ENCODE measurements at regions not wholly inside any gene's neighbourhood (a gene's known extent, or its start where the extent isn't known, plus 50 kb on each side); places are given as distances from the start of the nearest gene placed in this dataset.

- Histone ChIP-seq H3K27ac (ENCODE audit: extremely low read length, insufficient read depth, low read length) (no peak overlapping the region), H3K36me3 (replicated peaks in 1 of 2; ENCODE audit: control insufficient read depth in 1 of 2, insufficient read depth in 2 of 2, low read length in 2 of 2) (no peaks in the 10 kb centered on the region), H3K4me2 (ENCODE audit: low read depth, low read length) (no peak overlapping the region), H3K4me1 (ENCODE audit: insufficient read depth, low read length) (no peaks in the 10 kb centered on the region), H3K79me2 (ENCODE audit: insufficient read depth, low read length) (no peaks in the 10 kb centered on the region), H3K4me3 (replicated peaks in 1 of 3; ENCODE audit: insufficient read depth in 1 of 3, low read depth in 2 of 3, low read length in 3 of 3) (no peak overlapping the region), H4K20me1 (ENCODE audit: insufficient read depth, low read length) (no peaks in the 10 kb centered on the region), H3K9me3 (ENCODE audit: low read length) (no peaks in the 10 kb centered on the region), H3K9ac (ENCODE audit: insufficient read depth, low read depth, low read length) (no peak overlapping the region), H2AFZ (ENCODE audit: low read length) (no peak overlapping the region), H3K27me3 (ENCODE audit: control insufficient read depth in 1 of 2, insufficient read depth in 2 of 2, low read length in 2 of 2) (no peaks in the 10 kb centered on the region)
- TF ChIP-seq EEA1 (CRISPR knock-in tag; IDR thresholded peaks at IDR 0.05; ENCODE audit: borderline replicate concordance) (no peak), ZSCAN12 (CRISPR knock-in tag; IDR thresholded peaks at IDR 0.05) (no peak), RNF2 (conservative IDR thresholded peaks at IDR 0.05; ENCODE audit: low read depth) (no peak), KDM3A (CRISPR knock-in tag; IDR thresholded peaks at IDR 0.05; ENCODE audit: low read depth) (no peak), SOX5 (CRISPR knock-in tag; IDR thresholded peaks at IDR 0.05; ENCODE audit: borderline replicate concordance) (no peak), ZNF10 (CRISPR knock-in tag; IDR thresholded peaks at IDR 0.05; ENCODE audit: borderline replicate concordance, low read depth) (no peak), ZNF652 (CRISPR knock-in tag; IDR thresholded peaks at IDR 0.05; ENCODE audit: borderline replicate concordance, low read depth) (no peak), ZNF570 (CRISPR knock-in tag; IDR thresholded peaks at IDR 0.05; ENCODE audit: borderline replicate concordance) (no peak), ZNF3 (CRISPR knock-in tag; IDR thresholded peaks at IDR 0.05) (no peak), PPARG (CRISPR knock-in tag; conservative IDR thresholded peaks at IDR 0.05) (no peak)
- TF ChIP-seq, protein P1, sequence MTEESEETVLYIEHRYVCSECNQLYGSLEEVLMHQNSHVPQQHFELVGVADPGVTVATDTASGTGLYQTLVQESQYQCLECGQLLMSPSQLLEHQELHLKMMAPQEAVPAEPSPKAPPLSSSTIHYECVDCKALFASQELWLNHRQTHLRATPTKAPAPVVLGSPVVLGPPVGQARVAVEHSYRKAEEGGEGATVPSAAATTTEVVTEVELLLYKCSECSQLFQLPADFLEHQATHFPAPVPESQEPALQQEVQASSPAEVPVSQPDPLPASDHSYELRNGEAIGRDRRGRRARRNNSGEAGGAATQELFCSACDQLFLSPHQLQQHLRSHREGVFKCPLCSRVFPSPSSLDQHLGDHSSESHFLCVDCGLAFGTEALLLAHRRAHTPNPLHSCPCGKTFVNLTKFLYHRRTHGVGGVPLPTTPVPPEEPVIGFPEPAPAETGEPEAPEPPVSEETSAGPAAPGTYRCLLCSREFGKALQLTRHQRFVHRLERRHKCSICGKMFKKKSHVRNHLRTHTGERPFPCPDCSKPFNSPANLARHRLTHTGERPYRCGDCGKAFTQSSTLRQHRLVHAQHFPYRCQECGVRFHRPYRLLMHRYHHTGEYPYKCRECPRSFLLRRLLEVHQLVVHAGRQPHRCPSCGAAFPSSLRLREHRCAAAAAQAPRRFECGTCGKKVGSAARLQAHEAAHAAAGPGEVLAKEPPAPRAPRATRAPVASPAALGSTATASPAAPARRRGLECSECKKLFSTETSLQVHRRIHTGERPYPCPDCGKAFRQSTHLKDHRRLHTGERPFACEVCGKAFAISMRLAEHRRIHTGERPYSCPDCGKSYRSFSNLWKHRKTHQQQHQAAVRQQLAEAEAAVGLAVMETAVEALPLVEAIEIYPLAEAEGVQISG (CRISPR knock-in tag; IDR thresholded peaks at IDR 0.05) = no peak
- TF ChIP-seq, protein P2, sequence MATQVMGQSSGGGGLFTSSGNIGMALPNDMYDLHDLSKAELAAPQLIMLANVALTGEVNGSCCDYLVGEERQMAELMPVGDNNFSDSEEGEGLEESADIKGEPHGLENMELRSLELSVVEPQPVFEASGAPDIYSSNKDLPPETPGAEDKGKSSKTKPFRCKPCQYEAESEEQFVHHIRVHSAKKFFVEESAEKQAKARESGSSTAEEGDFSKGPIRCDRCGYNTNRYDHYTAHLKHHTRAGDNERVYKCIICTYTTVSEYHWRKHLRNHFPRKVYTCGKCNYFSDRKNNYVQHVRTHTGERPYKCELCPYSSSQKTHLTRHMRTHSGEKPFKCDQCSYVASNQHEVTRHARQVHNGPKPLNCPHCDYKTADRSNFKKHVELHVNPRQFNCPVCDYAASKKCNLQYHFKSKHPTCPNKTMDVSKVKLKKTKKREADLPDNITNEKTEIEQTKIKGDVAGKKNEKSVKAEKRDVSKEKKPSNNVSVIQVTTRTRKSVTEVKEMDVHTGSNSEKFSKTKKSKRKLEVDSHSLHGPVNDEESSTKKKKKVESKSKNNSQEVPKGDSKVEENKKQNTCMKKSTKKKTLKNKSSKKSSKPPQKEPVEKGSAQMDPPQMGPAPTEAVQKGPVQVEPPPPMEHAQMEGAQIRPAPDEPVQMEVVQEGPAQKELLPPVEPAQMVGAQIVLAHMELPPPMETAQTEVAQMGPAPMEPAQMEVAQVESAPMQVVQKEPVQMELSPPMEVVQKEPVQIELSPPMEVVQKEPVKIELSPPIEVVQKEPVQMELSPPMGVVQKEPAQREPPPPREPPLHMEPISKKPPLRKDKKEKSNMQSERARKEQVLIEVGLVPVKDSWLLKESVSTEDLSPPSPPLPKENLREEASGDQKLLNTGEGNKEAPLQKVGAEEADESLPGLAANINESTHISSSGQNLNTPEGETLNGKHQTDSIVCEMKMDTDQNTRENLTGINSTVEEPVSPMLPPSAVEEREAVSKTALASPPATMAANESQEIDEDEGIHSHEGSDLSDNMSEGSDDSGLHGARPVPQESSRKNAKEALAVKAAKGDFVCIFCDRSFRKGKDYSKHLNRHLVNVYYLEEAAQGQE (IDR thresholded peaks at IDR 0.05; ENCODE audit: borderline replicate concordance in 1 of 2, low read depth in 1 of 2, low read length in 2 of 2) = no peak
- TF ChIP-seq, protein P3, sequence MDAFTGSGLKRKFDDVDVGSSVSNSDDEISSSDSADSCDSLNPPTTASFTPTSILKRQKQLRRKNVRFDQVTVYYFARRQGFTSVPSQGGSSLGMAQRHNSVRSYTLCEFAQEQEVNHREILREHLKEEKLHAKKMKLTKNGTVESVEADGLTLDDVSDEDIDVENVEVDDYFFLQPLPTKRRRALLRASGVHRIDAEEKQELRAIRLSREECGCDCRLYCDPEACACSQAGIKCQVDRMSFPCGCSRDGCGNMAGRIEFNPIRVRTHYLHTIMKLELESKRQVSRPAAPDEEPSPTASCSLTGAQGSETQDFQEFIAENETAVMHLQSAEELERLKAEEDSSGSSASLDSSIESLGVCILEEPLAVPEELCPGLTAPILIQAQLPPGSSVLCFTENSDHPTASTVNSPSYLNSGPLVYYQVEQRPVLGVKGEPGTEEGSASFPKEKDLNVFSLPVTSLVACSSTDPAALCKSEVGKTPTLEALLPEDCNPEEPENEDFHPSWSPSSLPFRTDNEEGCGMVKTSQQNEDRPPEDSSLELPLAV (CRISPR knock-in tag; conservative IDR thresholded peaks at IDR 0.05; ENCODE audit: low read depth) = no peak
- ChIA-PET POLR2A (no interaction called here), CTCF (ENCODE audit: low intra/inter-chr PET ratio, low total read pairs) (no interaction called here)
- in situ Hi-C loops (cut with HindIII; ENCODE audit: extremely low pct_ligation_motif_present, low pct_unique_long_range_greater_than_20kb) (no loop called here), intact Hi-C loops (cut with micrococcal nuclease; ENCODE audit: unreplicated experiment) (no loop called here)
- ATAC-seq (no peak), FAIRE-seq (no peak), DNase-seq (ENCODE audit: low spot score) (no peak)
- BruUV-seq (replicated peaks) = no TSS peak
- 77% methylated on average over 4 of the region's 4 CpGs for WGBS (ENCODE audit: low lambda C conversion rate)
These were observed 354.8 kb upstream of the SOX5 start for GRCh38 chr12:24304285-24304684.

All from HepG2 (cell line).